NCI-H1417 treated with DMSO at 0.1 percent for 48 hours (cell line): ENCODE measurements at regions not wholly inside any gene's neighbourhood (a gene's known extent, or its start where the extent isn't known, plus 50 kb on each side); places are given as distances from the start of the nearest gene placed in this dataset.
"Not testable (repeated sequence)": the region's sequence is repeated elsewhere in the genome, so short reads cannot be mapped to it uniquely, and the experiment has no call there.

Experiments
- DNase-seq: peaks from one replicate; lab custom pipeline; 2025; lab: John Stamatoyannopoulos, UW

DNA sequence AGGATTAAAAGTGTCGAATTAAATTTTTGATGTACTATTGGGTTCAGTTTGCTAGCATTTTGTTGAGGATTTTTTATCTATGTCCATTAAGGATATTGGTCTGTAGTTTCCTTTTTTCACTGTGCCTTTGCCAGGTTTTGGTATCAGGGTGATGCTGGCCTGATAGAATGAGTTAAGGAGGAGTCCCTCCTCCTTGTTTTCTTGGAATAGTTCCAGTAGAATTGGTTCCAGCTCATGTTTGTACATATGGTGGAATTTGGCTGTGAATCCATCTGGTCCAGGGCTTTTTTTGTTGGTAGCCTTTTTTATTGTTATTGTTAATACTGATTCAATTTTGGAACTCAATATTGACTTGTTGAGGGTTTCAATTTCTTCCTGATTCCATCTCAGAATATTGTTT, 141.8 kb downstream of the SIM1 start:
- DNase-seq = no peak

DNA sequence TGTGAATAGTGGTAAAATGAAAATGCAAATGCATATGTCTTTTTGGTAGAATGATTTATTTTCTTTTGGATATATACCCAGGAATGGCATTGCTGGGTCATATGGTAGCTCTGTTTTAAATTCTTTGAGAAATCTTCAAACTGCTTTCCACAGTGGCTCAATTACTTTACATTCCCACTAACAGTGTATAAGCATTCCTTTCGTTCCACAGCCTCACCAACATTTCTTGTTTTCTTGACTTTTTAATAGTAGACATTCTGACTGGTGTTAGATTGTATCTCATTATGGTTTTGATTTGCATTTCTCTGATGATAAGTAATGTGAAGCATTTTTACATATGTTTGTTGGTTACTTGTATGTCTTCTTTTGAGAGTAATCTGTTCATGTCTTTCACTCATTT, 144.0 kb downstream of the SIM1 start:
- DNase-seq = no peak

DNA sequence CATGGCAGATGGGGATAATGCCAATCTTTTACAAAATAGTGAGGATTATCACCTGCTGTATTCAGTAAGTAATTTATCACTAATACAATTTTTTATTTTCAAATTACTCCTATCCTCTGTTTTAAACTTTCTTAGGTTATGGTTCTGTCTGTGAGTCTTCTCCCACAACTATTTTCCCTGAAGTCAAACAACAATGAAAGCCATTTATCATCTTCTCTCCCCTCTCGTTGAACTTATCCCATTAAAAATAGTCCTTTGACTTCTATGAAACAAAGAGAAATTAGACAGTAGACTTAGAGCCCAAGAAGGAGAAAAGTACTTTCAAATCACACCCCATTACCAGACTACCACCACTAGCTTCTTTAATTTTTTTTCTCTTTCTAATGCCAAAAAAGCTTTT, 147.7 kb downstream of the SIM1 start:
- no peak for DNase-seq

DNA sequence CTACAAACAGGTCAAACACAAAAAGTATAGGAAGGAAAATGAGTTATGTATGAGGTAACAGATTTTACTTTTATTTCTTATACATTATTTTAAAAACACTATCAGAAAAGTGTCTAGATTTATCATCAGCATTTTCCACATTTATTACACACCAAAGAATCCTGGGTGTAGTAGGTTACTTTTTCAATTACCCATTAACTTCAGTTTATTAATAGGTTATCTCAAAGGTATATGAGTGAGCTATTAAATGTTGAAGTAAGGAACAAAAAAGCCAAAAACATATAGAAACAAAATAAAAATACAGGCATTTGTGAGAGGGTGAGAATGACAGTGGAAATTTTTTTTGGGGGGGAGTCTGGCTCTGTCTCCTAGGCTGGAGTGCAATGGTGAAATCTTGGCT, 150.5 kb downstream of the SIM1 start:
- no peak for DNase-seq

DNA sequence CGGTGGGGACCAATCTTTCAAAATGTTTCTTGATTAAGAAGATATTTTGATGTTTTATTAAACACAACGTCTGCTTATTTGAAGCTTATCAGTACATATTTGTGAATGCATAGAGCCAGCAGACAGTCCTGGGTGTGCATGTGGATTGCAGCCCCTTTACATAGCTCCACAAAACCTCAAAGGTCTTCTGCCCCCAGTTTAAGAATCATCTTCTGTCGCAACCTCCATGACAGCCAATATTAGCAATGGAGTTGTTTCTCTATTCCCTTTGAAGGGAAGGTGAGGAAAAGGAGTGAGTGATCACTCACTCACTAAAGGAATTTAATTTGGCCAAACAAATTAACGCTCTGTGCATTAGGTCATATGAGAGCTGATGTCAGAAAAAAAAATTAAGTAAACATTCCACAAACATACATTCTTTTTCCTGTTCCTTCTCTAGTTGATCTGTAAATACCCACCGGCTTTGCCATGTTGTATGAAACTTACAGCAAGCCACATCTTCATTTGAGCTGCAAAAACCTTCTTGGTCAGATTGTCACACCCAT, 152.9 kb downstream of the SIM1 start:
- no peak for DNase-seq

DNA sequence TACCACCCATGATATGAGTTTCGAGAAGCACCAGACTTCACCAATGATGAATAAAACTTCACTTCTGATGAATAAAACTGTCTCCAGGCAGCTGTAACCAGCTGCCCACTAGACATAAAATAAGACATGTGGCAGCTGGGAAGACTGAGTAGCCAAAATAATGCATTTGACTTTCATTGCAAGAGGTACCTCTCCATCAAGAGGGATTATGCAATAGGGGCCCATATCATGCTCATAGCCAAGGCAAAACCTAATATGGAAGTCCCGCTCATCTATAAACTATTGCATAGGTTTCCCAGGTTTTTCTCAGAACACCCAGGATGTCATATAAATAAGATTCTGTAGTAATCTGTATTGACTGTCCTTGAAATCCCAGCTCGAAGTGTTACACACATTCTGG, 155.5 kb downstream of the SIM1 start:
- no peak for DNase-seq

DNA sequence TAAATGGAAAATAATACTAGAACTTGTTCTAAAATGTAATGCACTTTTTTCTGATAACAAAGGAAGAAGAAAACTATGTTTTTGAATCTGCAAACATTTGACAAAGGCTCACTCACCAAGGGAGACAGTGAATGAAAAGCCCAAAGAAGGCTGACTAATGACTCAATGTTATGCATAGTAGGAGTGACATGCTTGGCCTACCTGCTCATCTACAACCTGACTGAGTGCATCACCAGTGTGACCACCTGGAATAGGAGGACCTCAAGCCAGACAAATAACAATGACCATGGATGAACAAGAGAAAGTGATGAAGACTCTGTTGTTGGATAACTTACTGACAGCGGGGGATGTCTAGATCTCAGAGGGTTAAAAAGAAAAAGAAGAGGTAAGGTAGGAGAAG, 157.2 kb downstream of the SIM1 start:
- no peak for DNase-seq

DNA sequence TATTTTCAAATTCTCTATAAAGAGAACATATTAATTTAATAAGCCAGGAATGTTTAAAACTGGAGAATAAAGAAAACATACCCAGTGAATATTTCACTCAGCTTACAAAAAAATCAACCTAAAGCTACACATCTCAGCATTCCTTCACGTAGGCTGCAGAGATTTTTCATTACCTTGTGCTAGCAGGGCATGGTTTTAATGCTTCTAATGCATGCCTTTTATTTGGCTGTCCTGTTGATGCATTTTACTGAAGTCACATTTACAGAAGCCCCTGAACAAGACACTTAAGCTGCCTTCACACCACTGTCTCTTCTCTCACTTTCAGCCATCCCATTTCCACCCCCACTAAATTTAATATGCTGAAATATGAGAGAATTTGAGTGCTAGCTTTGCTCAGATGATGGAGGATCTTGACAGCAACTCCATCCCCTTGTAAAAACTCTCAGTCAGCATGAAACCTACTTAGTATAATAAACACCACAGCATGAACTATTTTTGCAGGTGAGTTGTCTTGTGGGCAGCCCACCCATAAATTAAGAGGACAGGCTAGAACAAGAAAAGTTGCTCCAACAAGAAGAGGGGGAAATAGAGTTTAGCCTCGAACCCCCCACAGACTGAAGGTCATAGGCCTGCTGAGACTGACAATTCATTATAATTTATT, 159.4 kb downstream of the SIM1 start:
- no peak for DNase-seq

DNA sequence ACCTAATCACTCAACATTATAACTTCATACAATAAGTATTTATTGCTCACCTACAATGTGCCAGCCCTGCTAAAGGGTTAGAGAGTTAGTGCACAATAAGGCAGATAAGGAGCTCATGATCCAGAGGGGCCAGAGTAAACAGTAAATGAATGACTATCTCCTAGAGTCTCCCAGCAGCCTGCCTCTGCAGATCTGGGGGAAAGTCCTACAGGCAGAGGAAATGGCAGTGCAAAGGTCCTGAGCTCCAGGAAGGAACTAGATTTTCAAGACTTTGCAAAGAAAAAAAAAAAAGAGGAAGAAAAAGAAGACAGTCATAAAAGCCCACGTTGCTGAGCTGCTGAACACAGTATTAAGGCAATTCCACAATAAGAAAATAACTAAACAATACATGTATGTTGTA, 160.1 kb downstream of the SIM1 start:
- DNase-seq = no peak

DNA sequence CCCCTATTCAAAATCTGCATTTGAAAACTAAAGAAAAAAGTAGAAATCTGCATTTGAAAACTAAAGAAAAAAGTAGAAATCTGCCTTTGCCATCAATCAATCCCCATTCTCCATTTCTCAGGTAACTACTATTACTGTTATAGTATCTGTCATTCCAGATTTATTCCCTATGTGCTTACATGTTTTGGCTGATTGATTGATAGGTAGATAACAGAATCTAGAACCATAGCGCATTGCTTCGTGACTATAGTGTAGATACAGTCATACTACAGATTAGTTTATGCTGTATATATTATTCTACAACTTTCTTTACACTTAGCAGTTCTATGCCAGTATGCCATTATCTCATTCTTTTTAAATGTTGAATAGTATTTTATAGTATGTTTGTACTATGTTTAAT, 163.0 kb downstream of the SIM1 start:
- no peak for DNase-seq

DNA sequence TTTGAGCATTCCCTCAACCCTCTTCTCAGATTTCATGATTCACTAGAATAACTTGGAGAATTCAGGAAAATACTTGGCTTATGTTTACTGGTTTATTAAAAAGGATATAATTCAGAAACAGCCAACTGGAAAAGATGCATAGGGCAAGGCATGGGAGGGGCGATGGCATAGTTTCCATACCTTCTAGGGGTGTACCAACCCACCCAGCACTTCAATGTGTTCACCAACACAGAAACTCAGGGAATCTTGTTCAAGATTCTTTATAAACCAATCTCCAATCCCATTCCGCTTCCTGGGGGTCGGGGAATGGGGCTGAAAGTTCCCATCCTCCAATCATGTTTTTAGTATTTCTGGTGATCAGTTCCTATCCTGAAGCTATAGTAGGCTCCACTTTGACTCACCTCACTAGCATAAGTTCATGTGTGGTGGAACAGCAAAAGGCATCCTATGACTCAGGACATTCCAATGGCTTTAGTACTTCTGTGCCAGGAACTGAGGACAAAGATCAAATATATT, 164.4 kb downstream of the SIM1 start:
- no peak for DNase-seq

DNA sequence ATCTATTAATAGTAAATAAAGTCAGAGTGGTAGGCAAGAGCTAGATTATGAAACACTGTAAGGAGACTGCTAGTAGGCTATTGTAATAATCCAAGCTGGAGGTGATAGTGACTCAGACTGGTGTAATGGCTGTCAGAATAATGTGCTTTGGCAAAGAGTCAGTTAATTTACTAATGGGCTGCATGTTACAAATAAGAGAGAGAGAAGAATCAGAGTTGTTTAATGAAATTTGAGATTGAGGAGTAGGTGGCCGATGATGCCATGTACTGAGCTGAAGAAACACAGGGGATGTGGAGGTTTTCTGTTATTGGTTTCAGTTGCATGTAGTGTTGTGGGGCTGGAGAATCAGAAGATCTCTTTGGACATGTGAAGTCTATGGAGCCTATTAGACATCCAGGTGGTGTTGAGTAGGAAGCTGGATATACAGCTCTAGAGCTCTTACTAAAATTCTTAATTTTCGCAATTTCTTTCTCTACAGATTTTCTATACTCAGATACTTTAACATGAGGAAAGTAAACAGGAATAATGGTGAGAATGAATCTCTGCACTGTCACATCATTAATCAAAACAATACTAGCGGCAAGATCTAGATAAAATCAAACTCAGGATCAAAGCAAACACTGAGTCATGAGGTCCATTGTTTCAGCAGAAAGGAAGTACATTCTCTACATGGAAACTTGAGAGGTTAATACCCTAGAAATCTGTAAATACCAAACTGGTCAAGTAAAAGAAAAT, 167.7 kb downstream of the SIM1 start:
- DNase-seq = no peak

DNA sequence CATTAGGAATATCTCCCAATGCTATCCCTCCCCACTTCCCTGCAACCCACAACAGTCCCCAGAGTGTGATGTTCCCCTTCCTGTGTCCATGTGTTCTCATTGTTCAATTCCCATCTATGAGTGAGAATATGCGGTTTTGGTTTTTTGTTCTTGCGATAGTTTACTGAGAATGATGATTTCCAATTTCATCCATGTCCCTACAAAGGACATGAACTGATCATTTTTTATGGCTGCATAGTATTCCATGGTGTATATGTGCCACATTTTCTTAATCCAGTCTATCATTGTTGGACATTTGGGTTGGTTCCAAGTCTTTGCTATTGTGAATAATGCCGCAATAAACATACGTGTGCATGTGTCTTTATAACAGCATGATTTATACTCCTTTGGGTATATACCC, 169.5 kb downstream of the SIM1 start:
- DNase-seq = not testable (repeated sequence)

DNA sequence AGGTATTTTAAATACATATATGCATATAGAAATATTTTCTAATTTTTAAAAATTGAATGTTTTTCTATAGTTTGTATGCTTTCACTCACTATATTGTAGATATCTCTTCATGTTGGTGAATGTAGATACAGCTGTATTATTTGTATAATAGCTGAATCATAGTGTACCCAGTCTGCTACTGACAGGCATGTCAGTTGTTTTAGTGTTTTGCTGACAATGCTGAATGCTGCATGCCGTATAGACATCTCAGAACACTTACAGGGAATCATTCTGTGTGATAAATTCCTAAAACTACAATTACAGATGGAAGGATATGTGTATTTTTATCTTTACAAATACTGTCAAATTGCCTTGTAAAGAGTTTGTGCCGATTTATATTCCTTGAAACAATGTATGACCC, 175.4 kb downstream of the SIM1 start:
- DNase-seq = no peak

DNA sequence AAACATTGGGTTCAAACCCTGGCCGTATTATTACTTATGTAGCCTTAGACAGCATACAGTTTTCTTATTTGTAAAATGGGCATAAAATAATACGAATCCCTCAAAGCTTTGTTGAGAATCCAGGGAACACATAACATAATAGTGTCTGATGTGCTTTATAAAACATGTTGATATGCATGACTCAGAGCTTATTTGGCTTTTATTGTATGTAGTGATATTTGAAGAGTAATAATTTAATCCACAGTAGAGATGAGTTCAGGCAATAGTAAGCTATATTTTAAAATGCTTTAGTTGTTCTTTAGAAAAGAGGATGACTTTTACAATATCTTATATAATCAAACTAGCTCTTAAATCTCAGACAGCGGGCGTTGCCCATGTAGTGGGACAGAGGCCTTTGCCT, 176.4 kb downstream of the SIM1 start:
- DNase-seq = no peak

DNA sequence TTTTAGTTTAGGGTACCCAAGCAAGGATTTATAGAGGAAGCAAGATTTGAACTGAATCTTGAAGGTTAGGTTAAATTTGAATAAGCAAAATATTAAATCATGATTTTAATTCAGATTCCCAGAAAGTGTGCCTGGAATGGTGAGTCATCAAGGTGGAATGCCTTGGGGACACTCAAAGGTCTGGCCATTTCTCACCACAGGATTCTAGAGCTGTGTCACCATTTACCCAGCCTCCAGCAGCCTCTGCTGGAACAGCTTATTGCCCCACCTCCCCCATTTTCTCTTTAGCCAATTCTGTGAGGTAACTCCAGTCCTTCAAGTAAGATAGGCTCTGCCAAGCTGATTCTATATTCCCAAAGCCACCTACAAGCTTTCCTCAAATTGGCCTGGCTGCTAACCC, 181.4 kb downstream of the SIM1 start:
- DNase-seq = no peak

DNA sequence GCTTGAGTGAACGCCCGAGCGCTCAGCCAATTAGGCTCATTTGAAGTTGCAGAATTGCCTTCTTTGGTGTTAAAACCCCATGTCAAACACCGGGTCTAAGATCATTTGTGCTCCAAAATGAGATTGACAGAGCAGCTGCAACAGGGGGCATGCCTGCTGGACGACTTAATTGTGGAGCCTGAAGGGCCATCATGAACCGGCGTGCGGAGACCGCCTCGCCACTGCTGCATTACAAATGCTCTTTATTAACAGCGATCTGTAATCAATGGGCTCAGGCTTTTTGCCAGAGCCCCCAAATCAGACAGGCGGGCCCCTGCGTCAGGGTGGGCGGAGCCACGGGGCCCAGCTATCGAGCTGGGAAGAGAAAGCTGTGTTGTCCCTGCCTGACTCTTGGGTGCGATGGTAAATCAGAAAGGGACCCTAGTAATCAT, 183.2 kb downstream of the SIM1 start:
- DNase-seq = no peak

DNA sequence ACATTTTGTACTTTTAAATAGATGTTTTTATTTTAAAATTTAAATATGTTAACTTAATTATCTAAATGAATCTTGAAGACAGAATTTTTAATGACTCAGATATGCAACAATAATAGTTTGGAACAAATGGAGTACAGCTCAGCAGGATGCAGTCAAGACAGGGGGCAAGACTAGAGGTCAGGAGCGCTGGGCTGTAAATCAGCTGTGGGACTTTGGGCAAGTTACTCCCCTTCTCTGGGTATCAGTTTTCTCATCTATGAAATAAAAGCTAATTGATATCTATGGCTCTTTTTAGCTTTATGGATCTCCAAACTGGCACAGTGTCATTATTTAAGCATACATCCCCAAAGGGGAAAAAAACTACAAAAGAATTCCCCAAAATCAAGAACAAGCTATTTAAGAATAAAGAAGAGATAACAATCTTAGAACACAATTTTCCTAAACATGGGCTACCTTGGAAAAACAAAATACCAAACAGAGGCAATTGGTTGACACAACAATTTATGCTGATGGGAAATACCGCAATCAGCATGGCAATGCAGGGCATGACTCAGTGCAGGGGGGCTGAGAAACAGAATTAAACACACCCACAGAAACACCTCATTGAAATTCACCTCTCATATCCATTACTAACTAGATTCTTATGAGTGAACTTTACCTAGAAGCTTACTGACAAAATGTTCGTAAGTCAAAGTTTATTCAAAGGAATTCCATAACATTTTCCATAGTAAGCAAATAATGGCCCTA, 188.2 kb downstream of the SIM1 start:
- no peak for DNase-seq

DNA sequence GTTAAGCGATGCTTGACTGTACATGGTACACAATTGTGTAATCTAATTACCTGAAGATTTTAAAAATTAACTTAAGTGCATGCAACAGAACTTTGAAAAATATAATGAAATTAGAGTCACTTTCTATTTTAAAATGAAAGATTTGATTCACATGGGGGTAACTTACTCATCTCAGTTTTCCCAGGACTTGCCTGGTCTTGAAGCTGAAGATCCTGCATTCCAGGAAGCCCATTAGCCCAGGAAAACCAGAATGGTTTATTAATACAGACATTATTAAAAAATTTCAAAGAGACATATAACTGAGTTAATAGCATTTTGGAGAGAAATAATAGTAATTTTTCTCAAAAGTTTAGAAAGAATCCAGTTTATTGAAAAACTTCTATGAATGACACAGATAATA, 190.6 kb downstream of the SIM1 start:
- DNase-seq = no peak

DNA sequence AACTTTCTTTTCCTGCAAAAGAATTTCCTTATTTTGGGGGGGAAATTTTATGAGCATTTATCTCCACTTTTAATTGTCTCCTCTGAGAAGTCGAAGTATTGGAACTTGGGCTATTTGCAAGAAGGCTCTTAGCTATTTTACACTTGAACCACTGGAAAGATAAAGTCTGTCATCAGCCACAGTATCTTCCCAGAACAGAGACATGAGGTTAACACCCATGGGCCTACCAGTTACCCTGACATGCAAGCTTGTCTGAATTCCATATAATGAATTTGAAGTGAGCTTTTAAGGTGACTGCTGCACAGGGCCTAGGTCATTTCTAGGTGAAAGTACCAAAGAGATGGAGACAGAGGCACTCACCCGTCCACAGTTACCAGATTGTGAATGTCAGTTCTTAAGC, 193.1 kb downstream of the SIM1 start:
- no peak for DNase-seq

DNA sequence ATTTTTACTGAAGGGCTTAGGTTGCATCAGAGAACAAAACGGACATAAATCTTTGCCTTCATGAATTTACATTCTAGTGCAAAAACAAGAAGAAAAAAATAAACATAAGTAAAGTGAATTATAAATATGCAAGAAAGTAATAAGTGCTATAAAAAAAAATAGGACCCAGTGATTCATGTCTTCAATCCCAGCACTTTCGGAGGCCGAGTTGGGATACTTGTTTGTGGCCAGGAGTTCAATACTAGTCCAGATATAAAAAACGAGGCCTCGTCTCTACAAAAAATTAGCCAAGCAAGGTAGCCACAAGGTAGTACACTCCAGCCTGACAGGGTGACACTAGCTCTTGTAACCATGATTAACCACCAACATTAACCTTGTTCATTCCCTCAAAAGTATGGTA, 193.5 kb downstream of the SIM1 start:
- no peak for DNase-seq

DNA sequence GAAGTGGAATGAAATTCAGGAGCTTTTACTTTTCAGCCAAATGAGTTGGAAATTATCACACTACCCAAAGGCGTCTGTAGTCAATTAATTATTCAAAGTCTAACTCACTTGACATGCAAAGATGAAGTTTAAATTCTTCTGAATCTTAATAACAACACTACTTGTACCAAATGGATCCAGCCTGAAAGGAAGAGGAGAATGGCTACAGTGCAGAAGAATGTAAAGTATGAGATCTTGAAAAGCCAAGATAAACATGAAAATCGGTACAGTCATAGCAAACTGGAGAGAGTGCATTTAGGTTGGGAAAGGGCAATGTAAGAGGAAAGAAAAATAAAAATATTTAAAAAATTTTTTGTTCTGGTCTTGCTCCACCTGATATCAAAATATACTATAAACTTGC, 195.5 kb downstream of the SIM1 start:
- no peak for DNase-seq

DNA sequence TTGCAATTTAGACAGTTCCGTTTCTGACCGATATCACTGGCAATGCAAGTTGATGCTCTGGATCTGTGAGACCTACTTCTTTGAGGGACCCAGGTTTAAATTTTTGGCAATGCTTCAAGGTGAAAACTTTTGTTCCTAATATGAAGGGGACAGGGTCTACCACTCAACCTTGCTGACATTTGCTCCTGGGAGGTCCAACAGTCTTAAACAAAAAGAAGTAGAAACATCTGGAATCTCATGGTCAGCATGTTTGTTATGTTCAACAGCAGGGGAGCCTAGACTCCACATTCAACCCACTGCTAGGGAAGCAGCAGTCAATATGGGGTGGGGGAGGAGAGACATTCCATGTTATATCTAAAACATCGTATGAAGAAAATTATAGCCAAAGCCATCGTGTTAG, 196.4 kb downstream of the SIM1 start:
- no peak for DNase-seq
